Caki2 (cell line): ENCODE measurements at regions not wholly inside any gene's neighbourhood (a gene's known extent, or its start where the extent isn't known, plus 50 kb on each side); places are given as distances from the start of the nearest gene placed in this dataset.

Experiments used
- DNase-seq: peaks from one replicate; pipeline ENCODE4 v3.0.0-alpha.2; 2015; ENCODE audit warnings: low read depth
- in situ Hi-C: cut with HindIII; loops from 2 replicates; pipeline ENCODE4 v1.10.0; 2016; ENCODE audit warnings: low sequenced_read_pairs, low pct_unique_long_range_greater_than_20kb, mixed read lengths

DNA sequence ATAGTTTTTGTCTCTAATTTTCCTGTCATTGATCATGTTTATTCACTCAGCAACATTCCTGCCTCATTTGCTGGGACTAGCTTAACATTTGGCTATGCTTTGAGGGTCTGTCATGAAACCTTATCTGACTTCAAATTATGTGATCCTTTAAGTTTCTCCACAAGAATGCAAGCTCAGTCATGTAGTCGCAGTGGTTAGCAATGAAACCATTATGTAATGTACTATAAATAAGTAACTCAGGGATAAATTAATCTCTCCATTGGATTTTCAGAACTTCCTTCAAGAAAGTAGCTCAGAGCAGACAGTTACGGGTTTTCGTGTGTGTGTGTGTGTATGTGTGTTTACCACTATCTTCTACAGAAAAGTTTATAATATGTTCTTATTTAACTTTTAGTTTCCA lies 993.6 kb downstream of the ADGRL3 start:
- in situ Hi-C loops: no loop called here
- DNase-seq: no peak

- DNase-seq: no peak
- in situ Hi-C loops: no loop called here
Measured at GRCh38 chr4:62191451-62192240, 991.5 kb downstream of the ADGRL3 start.

DNA sequence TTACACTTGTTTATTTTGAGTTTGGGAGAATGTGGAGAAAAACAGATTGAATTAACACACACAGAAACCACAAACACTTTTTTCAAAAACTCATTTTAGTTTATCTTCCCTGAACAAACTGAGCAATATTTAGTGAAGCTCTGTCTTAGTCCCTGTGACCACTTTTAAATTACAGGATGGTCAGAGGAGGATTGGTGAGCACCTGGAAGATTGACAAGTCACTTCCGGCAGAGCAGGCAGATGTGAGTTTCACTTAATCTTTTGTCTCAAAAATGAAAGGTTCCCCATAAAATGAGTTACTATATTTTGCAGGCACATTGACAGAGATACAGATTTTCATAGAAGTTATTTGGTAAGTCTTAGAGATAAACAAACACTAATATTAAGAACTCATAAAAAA lies 970.1 kb downstream of the ADGRL3 start:
- no peak for DNase-seq
- in situ Hi-C loops: no loop called here

DNA sequence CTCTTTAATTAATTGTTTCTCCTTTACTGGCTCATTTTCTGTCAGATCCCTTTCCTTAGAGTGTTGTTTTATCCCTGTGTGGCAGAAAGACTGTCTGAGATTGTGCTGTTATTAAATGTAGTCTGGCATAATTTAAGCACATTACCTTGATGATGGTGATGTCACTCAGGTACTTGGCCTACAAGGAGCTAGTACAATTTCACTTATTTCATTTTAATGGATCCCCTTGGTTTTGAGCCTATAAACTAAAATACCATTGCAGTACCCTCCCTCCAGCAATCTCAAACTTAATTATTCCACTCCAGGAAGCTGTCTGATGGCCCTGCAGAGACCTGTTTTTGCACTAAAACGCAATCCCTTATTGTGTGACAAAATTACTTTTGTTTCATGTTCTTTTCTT lies 968.6 kb downstream of the ADGRL3 start:
- in situ Hi-C loops: no loop called here
- DNase-seq: no peak

DNA sequence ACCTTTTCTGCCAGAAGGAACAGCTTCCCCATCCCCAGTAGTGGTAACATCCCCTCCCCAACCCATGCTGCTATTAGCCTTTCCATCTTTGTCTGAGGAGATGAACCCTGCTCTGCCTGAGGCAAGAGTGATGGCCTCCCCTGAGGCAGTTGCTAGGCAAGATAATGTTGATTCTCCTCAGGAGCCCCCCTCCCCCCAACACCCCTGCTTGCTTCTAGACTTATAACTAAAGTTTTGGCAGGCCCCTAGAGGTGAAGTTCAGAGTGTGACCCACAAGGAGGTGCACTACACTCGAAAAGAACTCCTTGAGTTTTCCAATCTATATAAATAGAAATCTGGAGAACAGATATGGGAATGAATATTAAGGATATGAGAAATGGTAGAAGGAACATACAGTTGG lies 962.5 kb downstream of the ADGRL3 start:
- in situ Hi-C loops: no loop called here
- DNase-seq: no peak

DNA sequence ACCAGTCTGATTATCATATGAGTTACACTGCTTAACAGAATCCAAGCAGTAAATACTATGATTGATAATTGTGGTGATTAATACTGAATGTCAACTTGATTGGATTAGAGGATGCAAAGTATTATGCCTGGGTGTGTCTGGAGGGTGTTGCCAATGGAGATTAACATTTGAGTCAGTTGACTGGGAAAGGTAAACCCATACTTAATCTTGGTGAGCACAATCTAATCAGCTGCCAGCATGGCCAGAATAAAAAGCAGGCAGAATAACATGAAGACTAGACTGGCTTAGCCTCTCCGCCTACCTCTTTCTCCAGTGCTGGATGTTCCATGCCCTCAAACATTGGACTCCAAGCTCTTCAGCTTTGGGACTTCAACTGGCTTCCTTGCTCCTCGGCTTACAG lies 961.3 kb downstream of the ADGRL3 start:
- DNase-seq: no peak
- in situ Hi-C loops: no loop called here

GRCh38 chr4:62159876-62160275 lies 959.8 kb downstream of the ADGRL3 start:
- DNase-seq: no peak
- in situ Hi-C loops: no loop called here

GRCh38 chr4:62159306-62159705 lies 959.2 kb downstream of the ADGRL3 start:
- no peak for DNase-seq
- in situ Hi-C loops: no loop called here

DNA sequence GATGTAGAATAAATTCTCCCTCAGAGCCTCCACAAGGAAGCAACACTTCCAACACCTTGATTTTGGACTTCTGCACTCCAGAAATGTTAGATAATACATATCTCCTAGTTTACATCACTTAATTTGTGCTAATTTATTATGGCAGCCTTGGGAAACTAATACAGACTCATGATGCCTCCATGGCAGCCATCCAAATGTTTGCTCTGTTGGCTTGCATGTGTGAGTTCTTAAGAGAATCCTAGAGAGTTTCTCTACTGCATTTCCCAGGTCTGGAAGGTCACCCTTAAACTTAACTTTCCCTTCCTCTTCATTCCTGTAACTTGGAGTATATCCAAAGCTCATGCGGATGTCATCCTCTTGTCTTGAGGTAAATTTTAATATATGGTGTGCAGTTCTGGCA lies 956.1 kb downstream of the ADGRL3 start:
- in situ Hi-C loops: no loop called here
- no peak for DNase-seq

DNA sequence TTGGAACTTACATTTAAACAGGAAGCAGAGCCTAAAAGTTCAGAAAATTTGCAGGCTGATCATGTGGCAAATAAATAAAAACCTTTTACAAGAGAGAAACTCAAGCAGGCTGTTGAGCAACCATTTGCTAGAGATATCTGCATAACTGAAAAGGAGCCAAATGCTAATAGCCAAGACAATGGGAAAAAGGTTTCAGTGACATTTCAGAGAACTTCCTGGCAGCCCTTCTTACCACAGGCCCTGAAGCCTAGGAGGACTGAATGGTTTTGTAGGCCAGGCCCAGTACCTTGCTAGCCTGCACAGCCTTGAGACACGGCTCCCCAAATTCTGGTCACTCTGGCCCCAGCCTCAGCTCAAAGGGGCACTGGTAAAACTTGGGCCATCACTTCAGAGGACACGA lies 945.1 kb downstream of the ADGRL3 start:
- DNase-seq: no peak
- in situ Hi-C loops: no loop called here

- DNase-seq: no peak
- in situ Hi-C loops: no loop called here
Measured at GRCh38 chr4:62144431-62144830, 944.3 kb downstream of the ADGRL3 start.

GRCh38 chr4:62135565-62136156 lies 935.5 kb downstream of the ADGRL3 start:
- peak; percentile 0 for DNase-seq
- in situ Hi-C loops: no loop called here

- in situ Hi-C loops: no loop called here
- no peak for DNase-seq
Measured at GRCh38 chr4:62133977-62134376, 933.9 kb downstream of the ADGRL3 start.

DNA sequence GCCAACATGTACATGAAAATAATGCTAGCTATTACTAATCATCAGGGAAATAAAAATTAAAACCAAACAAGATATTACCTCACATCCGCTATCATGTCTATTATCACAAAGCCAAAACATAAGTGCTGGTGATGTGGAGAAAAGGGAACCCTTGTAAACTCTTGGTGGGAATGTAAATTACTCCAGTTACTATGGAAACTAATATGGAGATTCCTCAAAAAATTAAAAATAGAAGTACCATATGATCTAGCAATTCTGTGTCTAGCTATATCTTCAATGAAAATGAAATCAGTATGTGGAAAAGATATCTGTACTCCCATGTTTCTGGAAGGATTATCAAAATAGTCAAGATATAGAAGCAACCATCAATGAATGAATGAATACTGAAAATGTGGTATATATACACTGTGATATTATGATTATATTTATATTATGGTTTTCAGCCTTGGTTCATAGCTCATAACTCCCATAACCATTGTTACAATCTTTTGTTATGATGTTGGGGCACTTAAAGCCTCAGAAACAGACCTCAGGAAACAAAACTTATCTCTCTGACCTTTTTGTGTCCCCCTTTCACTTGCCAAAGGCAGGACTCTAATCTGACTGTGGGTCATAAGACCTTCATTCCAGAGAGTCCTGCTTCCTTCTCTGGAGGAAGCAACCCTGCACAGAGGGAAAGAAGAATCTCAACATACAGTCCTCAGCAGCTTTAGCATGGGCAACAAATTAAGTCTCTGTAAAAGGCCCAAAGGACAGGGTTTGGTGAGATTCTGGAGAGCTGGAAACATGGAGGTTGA lies 933.2 kb downstream of the ADGRL3 start:
- DNase-seq: no peak
- in situ Hi-C loops: no loop called here

DNA sequence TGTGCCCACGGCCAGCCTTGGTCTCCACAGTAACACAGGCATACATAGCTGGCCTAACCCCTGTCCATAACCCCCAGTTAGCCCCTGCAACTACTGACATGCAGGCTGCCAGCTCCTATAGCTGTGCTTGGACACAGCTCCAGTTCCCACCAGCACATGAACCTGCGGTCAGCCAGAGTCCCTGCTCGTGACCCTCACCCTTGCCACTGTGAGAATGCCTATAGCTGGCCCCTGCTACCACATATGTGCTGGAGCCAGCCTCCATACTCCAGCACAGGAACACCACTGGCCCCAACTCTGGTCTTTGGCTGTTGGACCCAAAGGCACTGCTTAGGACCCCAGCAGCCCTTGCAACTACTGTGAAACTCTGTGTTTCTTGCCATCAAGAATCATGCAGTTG lies 930.9 kb downstream of the ADGRL3 start:
- DNase-seq: no peak
- in situ Hi-C loops: no loop called here

DNA sequence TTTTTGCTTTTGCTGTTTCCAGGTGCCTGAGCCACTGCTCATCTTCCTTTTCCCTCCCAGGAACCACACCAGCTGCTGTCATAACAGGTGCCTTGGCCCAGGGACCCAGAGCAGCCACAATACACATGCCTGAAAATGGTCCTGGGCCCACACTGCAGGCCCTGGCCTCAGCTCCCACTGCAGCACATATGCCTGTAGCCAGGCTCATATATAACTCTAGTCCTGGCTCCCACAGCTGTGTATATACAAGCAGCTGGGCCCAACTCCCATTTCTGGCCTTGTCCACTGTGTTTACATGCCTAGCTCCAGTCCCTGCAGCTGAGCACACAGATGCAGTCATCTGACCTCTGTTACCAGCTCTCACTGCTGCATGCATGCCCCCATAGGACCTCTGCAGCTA lies 930.5 kb downstream of the ADGRL3 start:
- in situ Hi-C loops: no loop called here
- DNase-seq: no peak

DNA sequence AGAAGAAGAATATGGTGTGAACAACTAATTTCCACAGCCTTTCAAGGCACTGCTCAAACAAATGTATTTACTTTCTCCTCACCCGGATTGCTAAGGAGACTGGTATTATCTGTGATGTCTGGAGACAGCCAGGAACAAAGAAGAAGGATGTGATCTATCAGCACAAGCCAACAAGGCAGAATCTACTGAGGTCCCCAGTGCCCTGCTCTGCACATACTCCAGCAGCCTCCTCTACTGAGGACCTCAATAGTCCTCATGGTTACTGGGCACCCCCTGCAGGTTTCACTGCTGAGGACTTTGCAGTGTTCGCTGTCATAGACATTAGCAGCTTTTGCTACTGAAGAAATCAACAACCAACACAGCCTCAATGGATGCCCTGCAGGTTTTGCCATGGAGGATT lies 930.1 kb downstream of the ADGRL3 start:
- no peak for DNase-seq
- in situ Hi-C loops: no loop called here
